ENCODE measurements at regions not wholly inside any gene's neighbourhood (a gene's known extent, or its start where the extent isn't known, plus 50 kb on each side); places are given as distances from the start of the nearest gene placed in this dataset.
"Not testable (repeated sequence)": the region's sequence is repeated elsewhere in the genome, so short reads cannot be mapped to it uniquely, and the experiment has no call there.

GRCh38 chr2:87432711-87433453 lies 315.0 kb upstream of the PLGLB2 start:
- H4K20me1 ChIP-seq (ENCODE audit: control insufficient read depth, insufficient read depth, low read length, poor library complexity, severe bottlenecking); H3K4me2 ChIP-seq (replicated peaks; ENCODE audit: low read depth, low read length, poor library complexity, severe bottlenecking); H3K9me3 ChIP-seq (ENCODE audit: control extremely low read depth in 1 of 3, control insufficient read depth in 2 of 3, insufficient read depth in 1 of 3, low read length in 2 of 3); H3K4me3 ChIP-seq (ENCODE audit: control extremely low read depth in 1 of 5, extremely low read depth in 1 of 5, insufficient read depth in 1 of 5, low read depth in 2 of 5, low read length in 4 of 5); H3K27me3 ChIP-seq (replicated peaks in 1 of 4; ENCODE audit: control extremely low read depth in 1 of 4, control insufficient read depth in 3 of 4, insufficient read depth in 4 of 4, low read length in 3 of 4); H3K36me3 ChIP-seq (replicated peaks in 1 of 2; ENCODE audit: control extremely low read depth in 1 of 2, control insufficient read depth in 1 of 2, extremely low read depth in 1 of 2, insufficient read depth in 2 of 2, low read length in 1 of 2); POLR2A ChIA-PET; intact Hi-C loops (cut with micrococcal nuclease); H3K4me1 Mint-ChIP-seq; ATAC-seq (ENCODE audit: low read depth); H3K4me3 Mint-ChIP-seq; H3K27ac Mint-ChIP-seq; H3K79me2 ChIP-seq (ENCODE audit: control insufficient read depth, insufficient read depth, low read length); H3K9ac ChIP-seq (ENCODE audit: low read length); H3K4me1 ChIP-seq (ENCODE audit: control insufficient read depth in 2 of 2, insufficient read depth in 2 of 2, low read length in 2 of 2); H3K27ac ChIP-seq (ENCODE audit: low read length in 2 of 2); H3K27me3 Mint-ChIP-seq; CTCF ChIA-PET; H2AFZ ChIP-seq (ENCODE audit: insufficient read depth, low read depth, low read length, poor library complexity, severe bottlenecking); DNase-seq; H3K9me3 Mint-ChIP-seq (ENCODE audit: insufficient read depth): not testable (repeated sequence)
- no CpG with 5 or more reads among the region's 2 CpGs for WGBS (ENCODE audit: insufficient coverage)

GRCh38 chr2:87436007-87436406 lies 311.9 kb upstream of the PLGLB2 start:
- H3K79me2 ChIP-seq (ENCODE audit: control insufficient read depth, insufficient read depth, low read length); H3K4me3 ChIP-seq (ENCODE audit: control extremely low read depth in 1 of 5, extremely low read depth in 1 of 5, insufficient read depth in 1 of 5, low read depth in 2 of 5, low read length in 4 of 5); H3K27me3 Mint-ChIP-seq; POLR2A ChIA-PET; H3K27ac Mint-ChIP-seq; H3K4me1 ChIP-seq (ENCODE audit: control insufficient read depth in 2 of 2, insufficient read depth in 2 of 2, low read length in 2 of 2); H4K20me1 ChIP-seq (ENCODE audit: control insufficient read depth, insufficient read depth, low read length, poor library complexity, severe bottlenecking); H3K9me3 ChIP-seq (ENCODE audit: control extremely low read depth in 1 of 3, control insufficient read depth in 2 of 3, insufficient read depth in 1 of 3, low read length in 2 of 3); H3K9ac ChIP-seq (ENCODE audit: low read length); H3K4me1 Mint-ChIP-seq; H3K27me3 ChIP-seq (replicated peaks in 1 of 4; ENCODE audit: control extremely low read depth in 1 of 4, control insufficient read depth in 3 of 4, insufficient read depth in 4 of 4, low read length in 3 of 4); DNase-seq; CTCF ChIA-PET; H3K27ac ChIP-seq (ENCODE audit: low read length in 2 of 2); ATAC-seq (ENCODE audit: low read depth); H3K9me3 Mint-ChIP-seq (ENCODE audit: insufficient read depth); intact Hi-C loops (cut with micrococcal nuclease); H3K36me3 ChIP-seq (replicated peaks in 1 of 2; ENCODE audit: control extremely low read depth in 1 of 2, control insufficient read depth in 1 of 2, extremely low read depth in 1 of 2, insufficient read depth in 2 of 2, low read length in 1 of 2); H2AFZ ChIP-seq (ENCODE audit: insufficient read depth, low read depth, low read length, poor library complexity, severe bottlenecking); H3K4me3 Mint-ChIP-seq; H3K4me2 ChIP-seq (replicated peaks; ENCODE audit: low read depth, low read length, poor library complexity, severe bottlenecking): not testable (repeated sequence)
- no CpG with 5 or more reads among the region's 4 CpGs for WGBS (ENCODE audit: insufficient coverage)

GRCh38 chr2:87437701-87438260 lies 310.1 kb upstream of the PLGLB2 start:
- H3K4me3 Mint-ChIP-seq; H2AFZ ChIP-seq (ENCODE audit: insufficient read depth, low read depth, low read length, poor library complexity, severe bottlenecking); DNase-seq; CTCF ChIA-PET; H4K20me1 ChIP-seq (ENCODE audit: control insufficient read depth, insufficient read depth, low read length, poor library complexity, severe bottlenecking); ATAC-seq (ENCODE audit: low read depth); H3K4me1 ChIP-seq (ENCODE audit: control insufficient read depth in 2 of 2, insufficient read depth in 2 of 2, low read length in 2 of 2); H3K27me3 ChIP-seq (replicated peaks in 1 of 4; ENCODE audit: control extremely low read depth in 1 of 4, control insufficient read depth in 3 of 4, insufficient read depth in 4 of 4, low read length in 3 of 4); H3K9me3 Mint-ChIP-seq (ENCODE audit: insufficient read depth); intact Hi-C loops (cut with micrococcal nuclease); POLR2A ChIA-PET; H3K79me2 ChIP-seq (ENCODE audit: control insufficient read depth, insufficient read depth, low read length); H3K27ac ChIP-seq (ENCODE audit: low read length in 2 of 2); H3K27me3 Mint-ChIP-seq; H3K9ac ChIP-seq (ENCODE audit: low read length); H3K27ac Mint-ChIP-seq; H3K4me1 Mint-ChIP-seq; H3K36me3 ChIP-seq (replicated peaks in 1 of 2; ENCODE audit: control extremely low read depth in 1 of 2, control insufficient read depth in 1 of 2, extremely low read depth in 1 of 2, insufficient read depth in 2 of 2, low read length in 1 of 2); H3K9me3 ChIP-seq (ENCODE audit: control extremely low read depth in 1 of 3, control insufficient read depth in 2 of 3, insufficient read depth in 1 of 3, low read length in 2 of 3); H3K4me2 ChIP-seq (replicated peaks; ENCODE audit: low read depth, low read length, poor library complexity, severe bottlenecking); H3K4me3 ChIP-seq (ENCODE audit: control extremely low read depth in 1 of 5, extremely low read depth in 1 of 5, insufficient read depth in 1 of 5, low read depth in 2 of 5, low read length in 4 of 5): not testable (repeated sequence)
- WGBS (ENCODE audit: insufficient coverage): 100% methylated on average over 2 of the region's 4 CpGs

- WGBS (ENCODE audit: insufficient coverage): no CpG with 5 or more reads among the region's 6 CpGs
- H2AFZ ChIP-seq (ENCODE audit: insufficient read depth, low read depth, low read length, poor library complexity, severe bottlenecking); H3K27me3 Mint-ChIP-seq; H3K36me3 ChIP-seq (replicated peaks in 1 of 2; ENCODE audit: control extremely low read depth in 1 of 2, control insufficient read depth in 1 of 2, extremely low read depth in 1 of 2, insufficient read depth in 2 of 2, low read length in 1 of 2); H3K4me2 ChIP-seq (replicated peaks; ENCODE audit: low read depth, low read length, poor library complexity, severe bottlenecking); H3K27ac Mint-ChIP-seq; H3K79me2 ChIP-seq (ENCODE audit: control insufficient read depth, insufficient read depth, low read length); H3K9me3 Mint-ChIP-seq (ENCODE audit: insufficient read depth); CTCF ChIA-PET; DNase-seq; H3K4me3 Mint-ChIP-seq; POLR2A ChIA-PET; H3K4me1 ChIP-seq (ENCODE audit: control insufficient read depth in 2 of 2, insufficient read depth in 2 of 2, low read length in 2 of 2); H4K20me1 ChIP-seq (ENCODE audit: control insufficient read depth, insufficient read depth, low read length, poor library complexity, severe bottlenecking); H3K4me3 ChIP-seq (ENCODE audit: control extremely low read depth in 1 of 5, extremely low read depth in 1 of 5, insufficient read depth in 1 of 5, low read depth in 2 of 5, low read length in 4 of 5); H3K27ac ChIP-seq (ENCODE audit: low read length in 2 of 2); H3K27me3 ChIP-seq (replicated peaks in 1 of 4; ENCODE audit: control extremely low read depth in 1 of 4, control insufficient read depth in 3 of 4, insufficient read depth in 4 of 4, low read length in 3 of 4); H3K9me3 ChIP-seq (ENCODE audit: control extremely low read depth in 1 of 3, control insufficient read depth in 2 of 3, insufficient read depth in 1 of 3, low read length in 2 of 3); H3K4me1 Mint-ChIP-seq; intact Hi-C loops (cut with micrococcal nuclease); ATAC-seq (ENCODE audit: low read depth); H3K9ac ChIP-seq (ENCODE audit: low read length): not testable (repeated sequence)
Observed at GRCh38 chr2:87438780-87439454, 309.0 kb upstream of the PLGLB2 start.
